Tibial nerve (tissue), 4 donors: ENCODE measurements at regions not wholly inside any gene's neighbourhood (a gene's known extent, or its start where the extent isn't known, plus 50 kb on each side); places are given as distances from the start of the nearest gene placed in this dataset.

Source experiments
- CTCF ChIP-seq, 5 experiments: fragments of 200-600 bp in 3 of 5; fragments of 450-650 bp in 2 of 5; sonication (generic) in 3 of 5; IDR thresholded peaks; one replicate each; pipeline ENCODE4 v1.5.1; 2016 to 2019; ENCODE audit warnings: antibody characterized with exemption in 5 of 5, mild to moderate bottlenecking in 3 of 5, moderate library complexity in 2 of 5
- EP300 ChIP-seq, 2 donors: sonication (generic); formaldehyde crosslinking; IDR thresholded peaks; one replicate each; pipeline ENCODE4 v1.6.1; 2017; ENCODE audit warnings: antibody characterized with exemption in 2 of 2, mild to moderate bottlenecking in 1 of 2
- POLR2A ChIP-seq, 2 donors: fragments of 450-650 bp; IDR thresholded peaks; one replicate each; pipeline ENCODE4 v1.6.1; 2017; ENCODE audit warnings: antibody characterized with exemption in 2 of 2, mild to moderate bottlenecking in 2 of 2, moderate library complexity in 2 of 2

DNA sequence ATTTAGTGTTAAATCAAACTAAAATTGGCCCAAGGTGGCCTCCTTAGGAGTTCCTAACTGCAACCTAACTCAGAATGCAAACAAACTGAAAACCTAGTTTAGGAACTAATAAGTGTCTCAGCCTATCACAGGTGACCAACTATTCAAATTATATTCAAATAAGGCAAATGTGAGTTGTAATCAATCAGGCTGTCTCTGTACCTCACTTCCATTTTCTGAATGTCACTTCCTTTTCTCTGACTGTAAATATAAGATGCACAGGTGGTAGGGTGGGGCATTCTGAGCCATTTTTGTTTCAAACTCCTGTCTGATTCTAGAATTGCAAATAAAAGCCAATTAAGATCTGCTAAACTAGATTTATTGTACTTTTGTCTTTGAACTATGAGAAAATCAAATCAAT lies 401.5 kb downstream of the PPP3CA start:
- TF ChIP-seq POLR2A (IDR thresholded peaks at IDR 0.05) (no peak), CTCF (IDR thresholded peaks at IDR 0.05) (no peak), EP300 (IDR thresholded peaks at IDR 0.05) (no peak)
